Medulla oblongata (tissue), 1 donor: ENCODE measurements at regions not wholly inside any gene's neighbourhood (a gene's known extent, or its start where the extent isn't known, plus 50 kb on each side); places are given as distances from the start of the nearest gene placed in this dataset.
A peak's percentile ranks its signal among the peaks of the same experiment; 100 is the strongest.

ENCODE experiments used
- DNase-seq: peaks from one replicate; pipeline ENCODE4 v3.0.0-alpha.2; 2015; ENCODE audit errors: extremely low spot score

- DNase-seq = no peak
Measured at GRCh38 chr4:41359422-41359775, 102.7 kb downstream of the UCHL1 start.

GRCh38 chr4:41359836-41360213 lies 103.1 kb downstream of the UCHL1 start:
- no peak for DNase-seq

GRCh38 chr4:41360214-41360920 lies 103.6 kb downstream of the UCHL1 start:
- peak; percentile 79 for DNase-seq

GRCh38 chr4:41360921-41361793 lies 104.4 kb downstream of the UCHL1 start:
- DNase-seq = peak; percentile 65

- DNase-seq = peak; percentile 72
Measured at GRCh38 chr4:41361794-41362526, 105.2 kb downstream of the UCHL1 start.

GRCh38 chr4:41362621-41363383 lies 106.1 kb downstream of the UCHL1 start:
- no peak for DNase-seq

- peak; percentile 81 for DNase-seq
Measured at GRCh38 chr4:41363384-41363981, 106.8 kb downstream of the UCHL1 start.

- DNase-seq = no peak
Measured at GRCh38 chr4:41364876-41365275, 108.1 kb downstream of the UCHL1 start.

GRCh38 chr4:41365681-41366080 lies 109.0 kb downstream of the UCHL1 start:
- peak; percentile 98 for DNase-seq

- no peak for DNase-seq
Measured at GRCh38 chr4:41366911-41367517, 110.3 kb downstream of the UCHL1 start.

- DNase-seq = peak; percentile 79
Measured at GRCh38 chr4:41369680-41370079, 113.0 kb downstream of the UCHL1 start.

GRCh38 chr4:41373221-41373620 lies 116.5 kb downstream of the UCHL1 start:
- no peak for DNase-seq

GRCh38 chr4:41374490-41374889 lies 117.8 kb downstream of the UCHL1 start:
- DNase-seq = no peak

- DNase-seq = no peak
Measured at GRCh38 chr4:41375561-41375960, 118.8 kb downstream of the UCHL1 start.

GRCh38 chr4:41377196-41377595 lies 120.5 kb downstream of the UCHL1 start:
- DNase-seq = no peak

GRCh38 chr4:41379230-41379629 lies 122.5 kb downstream of the UCHL1 start:
- DNase-seq = no peak

GRCh38 chr4:41380511-41381157 lies 123.9 kb downstream of the UCHL1 start:
- DNase-seq = no peak

- DNase-seq = no peak
Measured at GRCh38 chr4:41381384-41381783, 124.7 kb downstream of the UCHL1 start.

GRCh38 chr4:41384992-41385391 lies 128.3 kb downstream of the UCHL1 start:
- DNase-seq = peak; percentile 69

- no peak for DNase-seq
Measured at GRCh38 chr4:41385481-41385880, 128.8 kb downstream of the UCHL1 start.
